ENCODE measurements at regions not wholly inside any gene's neighbourhood (a gene's known extent, or its start where the extent isn't known, plus 50 kb on each side); places are given as distances from the start of the nearest gene placed in this dataset.

GRCh38 chr7:17027143-17027788, 145.5 kb upstream of the AGR3 start:
- no peaks in the 10 kb centered on the region for H3K9me3 ChIP-seq (ENCODE audit: low read length)
- no peak overlapping the region for H3K4me3 ChIP-seq (replicated peaks in 1 of 3; ENCODE audit: insufficient read depth in 1 of 3, low read depth in 2 of 3, low read length in 3 of 3)
- H4K20me1 ChIP-seq (ENCODE audit: insufficient read depth, low read length) = no peaks in the 10 kb centered on the region
- H3K4me2 ChIP-seq (ENCODE audit: low read depth, low read length) = no peak overlapping the region
- H3K79me2 ChIP-seq (ENCODE audit: insufficient read depth, low read length) = no peaks in the 10 kb centered on the region
- no peak overlapping the region for H3K27ac ChIP-seq (ENCODE audit: extremely low read length, insufficient read depth, low read length)
- WGBS (ENCODE audit: low lambda C conversion rate) = 94% methylated on average over 4 of the region's 4 CpGs
- no peak for TF ChIP-seq SATB2 (CRISPR knock-in tag; IDR thresholded peaks at IDR 0.05)
- TF ChIP-seq ZNF20 (CRISPR knock-in tag; IDR thresholded peaks at IDR 0.05) = no peak
- peak; percentile 74; the same call in 1 of the 2 replicates for TF ChIP-seq CEBPB (IDR thresholded peaks at IDR 0.05; ENCODE audit: borderline replicate concordance, low read depth, low read length)
- no peak for TF ChIP-seq ZNF83 (CRISPR knock-in tag; IDR thresholded peaks at IDR 0.05; ENCODE audit: borderline replicate concordance)
- TF ChIP-seq CEBPG (CRISPR knock-in tag; IDR thresholded peaks at IDR 0.05) = peak; percentile 44; the same call in 1 of the 2 replicates
- no peak for TF ChIP-seq NAIF1 (CRISPR knock-in tag; IDR thresholded peaks at IDR 0.05; ENCODE audit: borderline replicate concordance)
- no peak for TF ChIP-seq SIN3B (IDR thresholded peaks at IDR 0.05; ENCODE audit: low read length)
- in situ Hi-C loops (cut with HindIII; ENCODE audit: extremely low pct_ligation_motif_present, low pct_unique_long_range_greater_than_20kb) (no loop called here), intact Hi-C loops (cut with micrococcal nuclease; ENCODE audit: unreplicated experiment) (no loop called here)
- no peak for ATAC-seq
- no peak for FAIRE-seq
- no peak for DNase-seq (ENCODE audit: low spot score)
- no peaks in the 10 kb centered on the region for H3K27me3 ChIP-seq (ENCODE audit: control insufficient read depth in 1 of 2, insufficient read depth in 2 of 2, low read length in 2 of 2)
- H3K36me3 ChIP-seq (replicated peaks in 1 of 2; ENCODE audit: control insufficient read depth in 1 of 2, insufficient read depth in 2 of 2, low read length in 2 of 2) = no peaks in the 10 kb centered on the region
- no peak overlapping the region for H3K9ac ChIP-seq (ENCODE audit: insufficient read depth, low read depth, low read length)
- ChIA-PET CTCF (ENCODE audit: low intra/inter-chr PET ratio, low total read pairs) (no interaction called here), POLR2A (no interaction called here)
- H3K4me1 ChIP-seq (ENCODE audit: insufficient read depth, low read length) = peaks cover 15% of the 10 kb centered on the region
- BruUV-seq (replicated peaks) = no TSS peak
- no peak overlapping the region for H2AFZ ChIP-seq (ENCODE audit: low read length)

- no peaks in the 10 kb centered on the region for H3K27me3 ChIP-seq (ENCODE audit: control insufficient read depth in 1 of 2, insufficient read depth in 2 of 2, low read length in 2 of 2)
- no peak overlapping the region for H3K4me3 ChIP-seq (replicated peaks in 1 of 3; ENCODE audit: insufficient read depth in 1 of 3, low read depth in 2 of 3, low read length in 3 of 3)
- H3K4me2 ChIP-seq (ENCODE audit: low read depth, low read length) = no peak overlapping the region
- 100% methylated on average over 1 of the region's 1 CpG for WGBS (ENCODE audit: low lambda C conversion rate)
- TF ChIP-seq ZFP36L2 (CRISPR knock-in tag; IDR thresholded peaks at IDR 0.05) (no peak), ZNF276 (CRISPR knock-in tag; IDR thresholded peaks at IDR 0.05; ENCODE audit: low read depth) (no peak)
- no peak overlapping the region for H2AFZ ChIP-seq (ENCODE audit: low read length)
- DNase-seq (ENCODE audit: low spot score) (no peak), FAIRE-seq (no peak), ATAC-seq (no peak)
- in situ Hi-C loops (cut with HindIII; ENCODE audit: extremely low pct_ligation_motif_present, low pct_unique_long_range_greater_than_20kb) = no loop called here
- no TSS peak for BruUV-seq (replicated peaks)
- intact Hi-C loops (cut with micrococcal nuclease; ENCODE audit: unreplicated experiment) = no loop called here
- H3K4me1 ChIP-seq (ENCODE audit: insufficient read depth, low read length) = peaks cover 10% of the 10 kb centered on the region
- no peak overlapping the region for H3K27ac ChIP-seq (ENCODE audit: extremely low read length, insufficient read depth, low read length)
- no peaks in the 10 kb centered on the region for H3K9me3 ChIP-seq (ENCODE audit: low read length)
- ChIA-PET POLR2A (no interaction called here), CTCF (ENCODE audit: low intra/inter-chr PET ratio, low total read pairs) (no interaction called here)
- H3K9ac ChIP-seq (ENCODE audit: insufficient read depth, low read depth, low read length) = no peak overlapping the region
- no peaks in the 10 kb centered on the region for H4K20me1 ChIP-seq (ENCODE audit: insufficient read depth, low read length)
- no peaks in the 10 kb centered on the region for H3K36me3 ChIP-seq (replicated peaks in 1 of 2; ENCODE audit: control insufficient read depth in 1 of 2, insufficient read depth in 2 of 2, low read length in 2 of 2)
- no peaks in the 10 kb centered on the region for H3K79me2 ChIP-seq (ENCODE audit: insufficient read depth, low read length)
Observed at GRCh38 chr7:17027789-17028152, 146.0 kb upstream of the AGR3 start.

Measured in HepG2 (cell line).